Amniotic epithelial cell (primary cell): ENCODE measurements at regions not wholly inside any gene's neighbourhood (a gene's known extent, or its start where the extent isn't known, plus 50 kb on each side); places are given as distances from the start of the nearest gene placed in this dataset.
"Not testable (repeated sequence)": the region's sequence is repeated elsewhere in the genome, so short reads cannot be mapped to it uniquely, and the experiment has no call there.

Experiments used
- DNase-seq: peaks from one replicate; pipeline ENCODE4 v3.0.0-alpha.2; 2010; ENCODE audit warnings: low read depth

- DNase-seq = not testable (repeated sequence)
Measured at GRCh38 chrX:3837958-3838643, 124.7 kb upstream of the PRKX start.

- DNase-seq = not testable (repeated sequence)
Measured at GRCh38 chrX:3837211-3837610, 123.8 kb upstream of the PRKX start.

- DNase-seq = not testable (repeated sequence)
Measured at GRCh38 chrX:3833761-3834542, 120.5 kb upstream of the PRKX start.

GRCh38 chrX:3830020-3830419 is 116.6 kb upstream of the PRKX start:
- DNase-seq = not testable (repeated sequence)

- not testable (repeated sequence) for DNase-seq
Measured at GRCh38 chrX:3829041-3829531, 115.6 kb upstream of the PRKX start.

- DNase-seq = not testable (repeated sequence)
Measured at GRCh38 chrX:3828378-3829040, 115.1 kb upstream of the PRKX start.

- not testable (repeated sequence) for DNase-seq
Measured at GRCh38 chrX:3824008-3824407, 110.6 kb upstream of the PRKX start.

- DNase-seq = peak; percentile 77
Measured at GRCh38 chrX:3820167-3820566, 106.7 kb upstream of the PRKX start.

GRCh38 chrX:3817480-3817879 is 104.0 kb upstream of the PRKX start:
- not testable (repeated sequence) for DNase-seq

GRCh38 chrX:3815896-3816664 is 102.6 kb upstream of the PRKX start:
- no peak for DNase-seq

GRCh38 chrX:3811331-3812311 is 98.2 kb upstream of the PRKX start:
- DNase-seq = peak; percentile 45

GRCh38 chrX:3807906-3808305 is 94.5 kb upstream of the PRKX start:
- no peak for DNase-seq

- DNase-seq = no peak
Measured at GRCh38 chrX:3806630-3807029, 93.2 kb upstream of the PRKX start.

GRCh38 chrX:3803713-3804112 is 90.3 kb upstream of the PRKX start:
- DNase-seq = no peak

GRCh38 chrX:3803305-3803704 is 89.9 kb upstream of the PRKX start:
- DNase-seq = no peak

GRCh38 chrX:3795411-3795810 is 82.0 kb upstream of the PRKX start:
- DNase-seq = not testable (repeated sequence)

GRCh38 chrX:3791449-3791848 is 78.0 kb upstream of the PRKX start:
- DNase-seq = no peak

- no peak for DNase-seq
Measured at GRCh38 chrX:3788494-3789233, 75.2 kb upstream of the PRKX start.

- no peak for DNase-seq
Measured at GRCh38 chrX:3787856-3788255, 74.4 kb upstream of the PRKX start.

GRCh38 chrX:3785822-3786221 is 72.4 kb upstream of the PRKX start:
- DNase-seq = not testable (repeated sequence)
